ENCODE measurements at regions not wholly inside any gene's neighbourhood (a gene's known extent, or its start where the extent isn't known, plus 50 kb on each side); places are given as distances from the start of the nearest gene placed in this dataset.

- no peak for DNase-seq
- TF ChIP-seq, protein P1, sequence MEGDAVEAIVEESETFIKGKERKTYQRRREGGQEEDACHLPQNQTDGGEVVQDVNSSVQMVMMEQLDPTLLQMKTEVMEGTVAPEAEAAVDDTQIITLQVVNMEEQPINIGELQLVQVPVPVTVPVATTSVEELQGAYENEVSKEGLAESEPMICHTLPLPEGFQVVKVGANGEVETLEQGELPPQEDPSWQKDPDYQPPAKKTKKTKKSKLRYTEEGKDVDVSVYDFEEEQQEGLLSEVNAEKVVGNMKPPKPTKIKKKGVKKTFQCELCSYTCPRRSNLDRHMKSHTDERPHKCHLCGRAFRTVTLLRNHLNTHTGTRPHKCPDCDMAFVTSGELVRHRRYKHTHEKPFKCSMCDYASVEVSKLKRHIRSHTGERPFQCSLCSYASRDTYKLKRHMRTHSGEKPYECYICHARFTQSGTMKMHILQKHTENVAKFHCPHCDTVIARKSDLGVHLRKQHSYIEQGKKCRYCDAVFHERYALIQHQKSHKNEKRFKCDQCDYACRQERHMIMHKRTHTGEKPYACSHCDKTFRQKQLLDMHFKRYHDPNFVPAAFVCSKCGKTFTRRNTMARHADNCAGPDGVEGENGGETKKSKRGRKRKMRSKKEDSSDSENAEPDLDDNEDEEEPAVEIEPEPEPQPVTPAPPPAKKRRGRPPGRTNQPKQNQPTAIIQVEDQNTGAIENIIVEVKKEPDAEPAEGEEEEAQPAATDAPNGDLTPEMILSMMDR (IDR thresholded peaks at IDR 0.05; ENCODE audit: borderline replicate concordance) = no peak
- Histone ChIP-seq H3K27me3 (ENCODE audit: low read depth) (peaks cover 56% of the 10 kb centered on the region), H3K27ac (replicated peaks) (peak overlapping the region; percentile 44), H3K4me1 (peaks cover 22% of the 10 kb centered on the region), H3K36me3 (no peaks in the 10 kb centered on the region), H3K9me3 (replicated peaks) (peaks cover 13% of the 10 kb centered on the region), H3K4me3 (peak overlapping the region; percentile 70)
- intact Hi-C loops (cut with micrococcal nuclease) = no loop called here
Measured at GRCh38 chr14:103209506-103209905, 86.2 kb downstream of the TNFAIP2 start.

DNA sequence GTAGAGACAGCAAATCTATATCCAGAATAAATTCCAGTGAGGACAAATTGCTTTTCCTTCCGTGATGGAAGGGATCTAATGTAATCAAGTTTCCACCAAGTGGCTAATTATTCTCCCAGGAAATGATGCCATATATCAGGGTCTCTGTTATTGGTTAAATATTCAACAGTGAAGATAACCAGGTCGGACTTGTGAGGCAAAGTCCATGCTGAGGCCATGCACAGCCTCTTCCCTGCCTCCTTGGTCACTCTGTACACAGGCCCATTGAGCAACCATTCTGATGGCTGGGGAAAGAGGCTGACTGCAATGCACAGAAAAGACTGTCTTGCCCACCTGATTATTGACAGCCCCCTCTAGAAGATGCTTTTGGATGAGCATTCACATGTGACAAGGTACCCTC lies 90.1 kb downstream of the TNFAIP2 start:
- TF ChIP-seq, protein P1 (IDR thresholded peaks at IDR 0.05; ENCODE audit: borderline replicate concordance) = no peak
- intact Hi-C loops (cut with micrococcal nuclease) = no loop called here

DNA sequence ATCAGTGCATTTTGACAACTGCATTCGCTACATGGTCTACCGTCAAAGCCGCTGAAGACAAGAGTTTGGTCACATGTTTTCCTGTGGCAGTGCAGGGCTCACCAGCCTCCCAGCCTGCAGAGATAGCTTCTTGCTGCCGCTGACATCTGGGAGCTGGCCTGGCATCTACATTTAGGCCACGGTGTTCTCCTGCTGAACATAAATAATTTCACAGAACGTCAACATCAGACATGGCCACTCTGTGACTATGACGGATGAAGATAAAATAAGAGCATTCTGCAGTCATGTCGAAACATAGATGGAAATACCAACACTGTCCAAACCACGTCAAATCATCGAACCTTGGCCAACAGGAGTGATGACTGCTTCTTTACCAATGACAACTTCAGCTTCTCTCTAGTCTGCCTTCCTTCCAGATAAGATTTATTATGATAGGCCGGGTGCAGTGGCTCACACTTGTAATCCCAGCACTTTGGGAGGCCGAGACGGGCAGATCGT lies 91.2 kb downstream of the TNFAIP2 start:
- H3K36me3 ChIP-seq = no peaks in the 10 kb centered on the region
- H3K27me3 ChIP-seq (ENCODE audit: low read depth) = peaks cover 36% of the 10 kb centered on the region
- H3K27ac ChIP-seq (replicated peaks) = no peak overlapping the region
- TF ChIP-seq, protein P1 (IDR thresholded peaks at IDR 0.05; ENCODE audit: borderline replicate concordance) = no peak
- no peak overlapping the region for H3K4me3 ChIP-seq
- intact Hi-C loops (cut with micrococcal nuclease) = no loop called here
- no peak for DNase-seq
- H3K4me1 ChIP-seq = peaks cover under 1% of the 10 kb centered on the region
- peaks cover 7% of the 10 kb centered on the region for H3K9me3 ChIP-seq (replicated peaks)

More for the DNA sequence above, 90.1 kb downstream of the TNFAIP2 start:
- Histone ChIP-seq H3K4me1 (peaks cover 5% of the 10 kb centered on the region), H3K27ac (replicated peaks) (no peak overlapping the region), H3K9me3 (replicated peaks) (peaks cover 7% of the 10 kb centered on the region), H3K36me3 (no peaks in the 10 kb centered on the region), H3K27me3 (ENCODE audit: low read depth) (peaks cover 43% of the 10 kb centered on the region), H3K4me3 (no peak overlapping the region)
- DNase-seq = no peak

DNA sequence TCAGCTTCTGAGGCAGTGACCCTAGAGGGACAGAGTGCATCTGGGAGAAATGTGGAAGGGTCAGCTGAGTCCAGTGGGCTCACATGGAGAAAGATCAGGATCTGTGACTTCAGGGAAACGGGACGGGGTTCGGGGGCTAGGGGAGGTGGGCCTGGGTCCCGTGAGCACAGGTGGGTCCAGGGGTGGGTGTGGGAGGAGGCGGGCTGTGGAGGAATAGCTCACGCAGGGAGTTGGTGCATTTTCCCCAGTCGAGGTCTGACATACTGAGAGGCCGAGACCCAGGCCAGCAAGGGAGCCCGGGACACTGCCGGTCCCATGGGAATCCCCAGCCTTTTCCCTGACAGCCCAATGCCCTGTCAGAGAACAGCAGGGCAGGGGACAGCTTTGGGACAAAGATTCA lies 93.1 kb downstream of the TNFAIP2 start:
- peaks cover 7% of the 10 kb centered on the region for H3K9me3 ChIP-seq (replicated peaks)
- TF ChIP-seq, protein P1 (IDR thresholded peaks at IDR 0.05; ENCODE audit: borderline replicate concordance) = no peak
- H3K4me3 ChIP-seq = no peak overlapping the region
- no peaks in the 10 kb centered on the region for H3K36me3 ChIP-seq
- no peak for DNase-seq
- intact Hi-C loops (cut with micrococcal nuclease) = no loop called here
- H3K27ac ChIP-seq (replicated peaks) = no peak overlapping the region
- H3K27me3 ChIP-seq (ENCODE audit: low read depth) = peaks cover 40% of the 10 kb centered on the region
- peaks cover 11% of the 10 kb centered on the region for H3K4me1 ChIP-seq

- intact Hi-C loops (cut with micrococcal nuclease) = no loop called here
- H3K27ac ChIP-seq (replicated peaks) = no peak overlapping the region
- no peak for DNase-seq
- peaks cover 42% of the 10 kb centered on the region for H3K27me3 ChIP-seq (ENCODE audit: low read depth)
- H3K4me3 ChIP-seq = no peak overlapping the region
- H3K36me3 ChIP-seq = no peaks in the 10 kb centered on the region
- H3K9me3 ChIP-seq (replicated peaks) = peaks cover 7% of the 10 kb centered on the region
- TF ChIP-seq, protein P1 (IDR thresholded peaks at IDR 0.05; ENCODE audit: borderline replicate concordance) = no peak
- H3K4me1 ChIP-seq = peaks cover 11% of the 10 kb centered on the region
Measured at GRCh38 chr14:103216857-103217256, 93.6 kb downstream of the TNFAIP2 start.

Measured in left ventricle myocardium inferior (tissue), 1 donor.